ENCODE measurements at regions not wholly inside any gene's neighbourhood (a gene's known extent, or its start where the extent isn't known, plus 50 kb on each side); places are given as distances from the start of the nearest gene placed in this dataset.

GRCh38 chr18:43797347-43797746 lies 520.1 kb upstream of the SYT4 start:
- Histone ChIP-seq H3K4me3 (no peak overlapping the region), H3K27ac (no peak overlapping the region)
- TF ChIP-seq CTCF (IDR thresholded peaks at IDR 0.05), result no peak
- DNase-seq (ENCODE audit: low spot score), result no peak

DNA sequence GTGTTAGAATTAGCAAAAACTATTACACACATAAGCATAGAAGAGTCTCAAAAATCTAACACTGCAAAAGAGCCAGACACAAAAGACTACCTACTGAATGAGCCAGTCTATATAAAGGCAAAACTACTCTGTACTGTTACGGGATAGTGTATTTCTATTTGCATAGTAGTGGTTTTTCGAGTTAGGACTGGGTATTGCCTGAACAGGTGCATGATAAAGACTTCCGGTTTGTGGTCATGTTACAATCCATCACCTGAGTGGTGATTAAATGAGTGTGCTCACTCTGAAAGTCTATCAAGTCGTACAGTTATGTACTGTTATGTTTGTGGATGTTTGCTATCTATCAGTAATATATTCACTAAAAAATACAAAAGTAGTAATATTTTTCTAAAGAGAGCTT lies 523.3 kb upstream of the SYT4 start:
- Histone ChIP-seq H3K27ac (no peak overlapping the region), H3K4me3 (no peak overlapping the region)
- DNase-seq (ENCODE audit: low spot score), result no peak
- TF ChIP-seq CTCF (IDR thresholded peaks at IDR 0.05), result no peak

- Histone ChIP-seq H3K27ac (no peak overlapping the region), H3K4me3 (no peak overlapping the region)
- no peak for TF ChIP-seq CTCF (IDR thresholded peaks at IDR 0.05)
- DNase-seq (ENCODE audit: low spot score), result no peak
Measured at GRCh38 chr18:43805646-43806194, 528.4 kb upstream of the SYT4 start.

- Histone ChIP-seq H3K27ac (no peak overlapping the region), H3K4me3 (no peak overlapping the region)
- DNase-seq (ENCODE audit: low spot score), result no peak
- TF ChIP-seq CTCF (IDR thresholded peaks at IDR 0.05), result no peak
Measured at GRCh38 chr18:43812627-43813026, 535.3 kb upstream of the SYT4 start.

GRCh38 chr18:43819397-43819796 lies 542.1 kb upstream of the SYT4 start:
- no peak overlapping the region for H3K4me3 ChIP-seq
- DNase-seq (ENCODE audit: low spot score), result no peak
- no peak overlapping the region for H3K27ac ChIP-seq
- TF ChIP-seq CTCF (IDR thresholded peaks at IDR 0.05), result no peak

- no peak for TF ChIP-seq CTCF (IDR thresholded peaks at IDR 0.05)
- Histone ChIP-seq H3K4me3 (no peak overlapping the region), H3K27ac (no peak overlapping the region)
- no peak for DNase-seq (ENCODE audit: low spot score)
Measured at GRCh38 chr18:43819873-43820272, 542.6 kb upstream of the SYT4 start.

- DNase-seq (ENCODE audit: low spot score), result no peak
- no peak overlapping the region for H3K4me3 ChIP-seq
- TF ChIP-seq CTCF (IDR thresholded peaks at IDR 0.05), result no peak
- H3K27ac ChIP-seq, result no peak overlapping the region
Measured at GRCh38 chr18:43825768-43826167, 548.5 kb upstream of the SYT4 start.

Data from coronary artery (tissue), 2 donors.